Stimulated activated naive B cell treated with anti-CD40 and anti-IgM and Interleukin-4, amounts not matched to agents 10 μg/mL and 1 μg/mL and 100 μg/mL, for 72 hours (primary cell): ENCODE measurements at regions not wholly inside any gene's neighbourhood (a gene's known extent, or its start where the extent isn't known, plus 50 kb on each side); places are given as distances from the start of the nearest gene placed in this dataset.
A peak's percentile ranks its signal among the peaks of the same experiment; 100 is the strongest.

Experiments used
- ATAC-seq, 2 donors: fragments of 150-1000 bp; cut with Tn5 transposase; replicated peaks; 2 replicates each; pipeline ENCODE4 v1.10.0; 2021; ENCODE audit warnings: moderate library complexity in 1 of 2
- DNase-seq: peaks from one replicate; pipeline ENCODE4 v3.0.0; 2021
- H3K27ac Mint-ChIP-seq: one replicate; pipeline ENCODE4 v1.8.0; 2022; ENCODE audit warnings: mild to moderate bottlenecking, mixed read lengths
- H3K27me3 Mint-ChIP-seq, 2 donors: one replicate each; pipeline ENCODE4 v1.8.0; 2022; ENCODE audit warnings: mixed read lengths in 2 of 2
- H3K36me3 Mint-ChIP-seq, 2 donors: one replicate each; pipeline ENCODE4 v1.8.0; 2022; ENCODE audit warnings: mixed read lengths in 2 of 2, mild to moderate bottlenecking in 1 of 2
- H3K4me1 Mint-ChIP-seq, 2 donors: one replicate each; pipeline ENCODE4 v1.8.0; 2022; ENCODE audit warnings: mixed read lengths in 2 of 2, mild to moderate bottlenecking in 1 of 2
- H3K4me3 Mint-ChIP-seq, 2 donors: one replicate each; pipeline ENCODE4 v1.8.0; 2022; ENCODE audit warnings: mild to moderate bottlenecking in 2 of 2, mixed read lengths in 2 of 2, moderate library complexity in 1 of 2
- H3K9me3 Mint-ChIP-seq, 2 donors: one replicate each; pipeline ENCODE4 v1.8.0; 2022; ENCODE audit warnings: mixed read lengths in 2 of 2, mild to moderate bottlenecking in 1 of 2

DNA sequence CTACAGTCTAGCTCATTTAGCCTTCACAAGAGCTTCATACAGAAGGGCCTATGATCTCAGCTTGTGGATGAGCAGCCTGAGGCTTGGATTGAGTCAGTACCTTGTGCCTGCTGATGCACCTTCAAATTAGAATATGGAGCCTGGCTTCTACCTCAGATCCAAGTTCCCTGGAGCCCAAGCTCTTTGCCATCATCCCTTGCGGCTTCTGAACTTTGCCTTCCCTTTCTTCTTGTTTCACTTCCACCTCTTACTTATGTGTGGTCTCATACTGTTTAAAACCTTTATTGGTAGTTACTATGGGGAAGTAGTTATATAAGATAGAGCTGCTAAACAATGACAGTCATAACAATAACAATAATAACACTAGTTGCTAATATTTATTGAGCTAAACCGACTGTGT, 84.3 kb upstream of the AFF2 start:
- H3K27me3 Mint-ChIP-seq: no peaks in the 10 kb centered on the region
- H3K27ac Mint-ChIP-seq: no peak overlapping the region
- DNase-seq: peak; percentile 23
- H3K9me3 Mint-ChIP-seq: peaks cover 4 to 9% of the 10 kb centered on the region in 2 donors
- peaks cover 10 to 20% of the 10 kb centered on the region in 2 donors for H3K4me1 Mint-ChIP-seq
- peaks cover 0 to 2% of the 10 kb centered on the region in 2 donors for H3K36me3 Mint-ChIP-seq
- peak; percentile 86 to 87 for ATAC-seq
- no peak overlapping the region for H3K4me3 Mint-ChIP-seq

DNA sequence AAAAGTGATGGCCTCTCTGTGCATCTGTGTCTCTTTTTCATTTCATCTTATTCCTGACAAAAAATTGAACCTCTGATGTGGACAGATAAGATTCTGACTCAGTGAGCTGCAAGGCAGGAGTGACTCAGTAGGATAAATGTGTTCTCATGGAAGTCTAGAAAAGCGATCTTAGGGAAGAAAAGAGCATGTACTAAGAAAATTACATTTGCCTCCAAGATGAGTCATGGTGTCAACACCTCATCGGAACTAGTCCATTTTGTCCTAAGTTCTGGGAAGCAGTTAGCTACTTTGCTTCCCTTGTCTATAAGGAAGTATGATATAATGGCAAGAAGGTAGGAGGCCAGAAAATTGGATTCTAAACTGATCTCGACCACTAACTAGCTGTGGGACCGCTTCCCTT, 83.5 kb upstream of the AFF2 start:
- ATAC-seq: no peak
- H3K4me3 Mint-ChIP-seq: no peak overlapping the region
- no peaks in the 10 kb centered on the region for H3K27me3 Mint-ChIP-seq
- peaks cover 10 to 20% of the 10 kb centered on the region in 2 donors for H3K4me1 Mint-ChIP-seq
- H3K27ac Mint-ChIP-seq: no peak overlapping the region
- H3K36me3 Mint-ChIP-seq: peaks cover 0 to 2% of the 10 kb centered on the region in 2 donors
- peaks cover 4 to 9% of the 10 kb centered on the region in 2 donors for H3K9me3 Mint-ChIP-seq
- DNase-seq: no peak

DNA sequence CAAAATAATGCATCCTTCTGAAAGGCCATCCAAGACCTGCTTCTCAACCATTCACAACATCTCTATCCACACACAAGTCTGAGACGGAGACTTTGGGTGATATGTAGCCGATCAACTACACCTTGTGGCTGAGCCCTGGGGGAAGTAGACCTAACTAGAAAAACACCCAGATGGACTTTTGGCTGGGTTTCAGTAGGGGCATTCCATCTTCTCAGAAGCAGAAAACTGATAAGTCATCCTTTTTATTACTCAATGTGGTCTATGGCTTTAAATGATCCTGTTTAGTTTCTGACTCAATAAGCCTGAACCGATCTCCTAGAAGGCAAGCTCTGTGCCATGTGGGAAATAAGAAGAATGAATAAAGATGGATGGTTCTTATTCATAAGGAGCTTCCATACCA, 82.5 kb upstream of the AFF2 start:
- Mint-ChIP-seq H3K27ac (no peak overlapping the region), H3K9me3 (peaks cover 5 to 9% of the 10 kb centered on the region in 2 donors), H3K27me3 (no peaks in the 10 kb centered on the region), H3K4me1 (peaks cover 10 to 20% of the 10 kb centered on the region in 2 donors), H3K36me3 (peaks cover 0 to 2% of the 10 kb centered on the region in 2 donors), H3K4me3 (no peak overlapping the region)
- peak; percentile 2 for DNase-seq
- ATAC-seq: peak; percentile 68 to 76

DNA sequence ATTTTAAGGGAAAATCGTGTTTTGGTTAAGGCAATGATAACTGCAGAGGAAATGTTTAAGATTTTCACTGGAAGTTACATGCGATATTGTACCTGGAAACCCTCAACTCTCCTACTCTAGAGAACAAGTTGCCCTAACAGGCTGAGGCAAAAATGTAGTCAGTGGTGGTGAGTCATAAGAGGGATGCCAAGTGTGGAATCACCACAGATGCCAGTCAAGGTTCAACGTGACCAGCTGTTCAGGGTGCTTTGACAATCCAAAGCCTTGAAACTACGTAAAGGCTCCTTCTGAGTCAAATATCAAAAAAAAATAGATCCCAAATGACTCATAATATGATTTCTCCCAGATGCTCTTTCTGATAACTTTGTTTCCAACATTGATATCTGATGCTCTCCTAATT, 77.9 kb upstream of the AFF2 start:
- DNase-seq: no peak
- H3K9me3 Mint-ChIP-seq: peaks cover 5 to 9% of the 10 kb centered on the region in 2 donors
- no peaks in the 10 kb centered on the region for H3K27me3 Mint-ChIP-seq
- H3K4me3 Mint-ChIP-seq: no peak overlapping the region
- no peak for ATAC-seq
- no peak overlapping the region for H3K27ac Mint-ChIP-seq
- peaks cover 7 to 9% of the 10 kb centered on the region in 2 donors for H3K4me1 Mint-ChIP-seq
- H3K36me3 Mint-ChIP-seq: peaks cover 0 to 2% of the 10 kb centered on the region in 2 donors

DNA sequence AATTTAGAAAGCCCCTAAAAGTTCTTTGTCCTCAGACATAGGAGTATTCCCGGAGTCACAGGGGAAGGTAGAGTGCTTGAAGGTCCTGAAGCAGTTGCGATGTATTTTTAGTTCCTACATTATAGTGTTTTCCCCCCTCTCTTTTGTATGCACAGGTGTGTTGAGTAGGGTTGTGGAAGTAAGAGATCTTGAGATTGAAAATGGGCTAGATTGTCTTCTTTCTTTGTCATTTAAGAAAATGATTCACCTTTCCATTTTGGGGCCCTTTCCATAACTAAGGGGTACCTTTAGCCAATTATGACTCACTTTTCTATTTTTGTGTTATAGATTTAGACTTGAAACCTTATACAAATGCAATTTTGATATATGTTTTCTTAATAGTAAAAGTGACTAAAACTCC, 75.8 kb upstream of the AFF2 start:
- no peaks in the 10 kb centered on the region for H3K36me3 Mint-ChIP-seq
- no peak for ATAC-seq
- DNase-seq: no peak
- H3K27ac Mint-ChIP-seq: no peak overlapping the region
- no peak overlapping the region for H3K4me3 Mint-ChIP-seq
- H3K27me3 Mint-ChIP-seq: no peaks in the 10 kb centered on the region
- H3K9me3 Mint-ChIP-seq: peaks cover 0 to 1% of the 10 kb centered on the region in 2 donors
- H3K4me1 Mint-ChIP-seq: no peaks in the 10 kb centered on the region

DNA sequence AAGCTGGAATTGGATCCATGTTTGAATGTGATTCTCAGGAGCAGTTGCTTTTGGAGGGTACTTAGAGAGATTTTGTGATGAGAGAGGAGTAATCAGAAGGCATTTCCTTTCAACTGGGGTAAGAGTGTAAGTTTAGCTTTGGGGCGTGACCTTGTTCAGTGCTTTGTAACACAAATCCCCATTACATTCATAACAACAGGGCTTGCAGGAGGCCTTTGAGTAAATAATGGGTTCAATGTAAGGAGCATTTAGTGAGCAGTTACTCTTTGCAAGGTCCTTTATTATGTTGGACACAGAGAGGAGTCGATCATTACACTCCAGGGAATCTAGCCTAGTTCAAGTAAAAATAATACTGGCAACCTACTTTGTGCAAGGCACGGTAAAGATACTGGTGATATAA, 74.0 kb upstream of the AFF2 start:
- no peak overlapping the region for H3K27ac Mint-ChIP-seq
- DNase-seq (no peak), ATAC-seq (no peak)
- no peak overlapping the region for H3K4me3 Mint-ChIP-seq
- no peaks in the 10 kb centered on the region for H3K4me1 Mint-ChIP-seq
- H3K36me3 Mint-ChIP-seq: no peaks in the 10 kb centered on the region
- no peaks in the 10 kb centered on the region for H3K27me3 Mint-ChIP-seq
- H3K9me3 Mint-ChIP-seq: peaks cover 0 to 1% of the 10 kb centered on the region in 2 donors

DNA sequence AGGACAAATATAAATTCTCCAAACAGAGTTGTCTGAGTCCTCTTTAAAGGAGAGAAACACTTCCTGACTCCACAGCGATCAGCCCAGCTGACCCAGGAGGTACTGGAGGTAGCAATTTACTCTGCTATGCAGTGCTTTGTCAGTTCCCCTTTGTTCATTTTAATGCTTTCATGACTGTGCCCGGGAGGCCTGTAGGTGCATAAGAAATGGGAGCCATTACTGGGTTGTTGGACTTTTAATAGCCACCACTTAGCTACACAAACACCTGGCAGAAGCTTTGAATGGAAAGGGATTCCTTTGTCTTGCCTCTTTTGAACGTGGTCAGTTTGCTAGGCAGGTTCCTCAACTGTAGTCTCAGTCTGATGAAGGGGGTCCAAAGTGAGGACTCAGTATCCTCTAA, 59.0 kb upstream of the AFF2 start:
- H3K36me3 Mint-ChIP-seq: no peaks in the 10 kb centered on the region
- H3K4me1 Mint-ChIP-seq: no peaks in the 10 kb centered on the region
- H3K4me3 Mint-ChIP-seq: no peak overlapping the region
- no peak for ATAC-seq
- no peak overlapping the region for H3K27ac Mint-ChIP-seq
- H3K9me3 Mint-ChIP-seq: no peaks in the 10 kb centered on the region
- DNase-seq: no peak
- no peaks in the 10 kb centered on the region for H3K27me3 Mint-ChIP-seq

DNA sequence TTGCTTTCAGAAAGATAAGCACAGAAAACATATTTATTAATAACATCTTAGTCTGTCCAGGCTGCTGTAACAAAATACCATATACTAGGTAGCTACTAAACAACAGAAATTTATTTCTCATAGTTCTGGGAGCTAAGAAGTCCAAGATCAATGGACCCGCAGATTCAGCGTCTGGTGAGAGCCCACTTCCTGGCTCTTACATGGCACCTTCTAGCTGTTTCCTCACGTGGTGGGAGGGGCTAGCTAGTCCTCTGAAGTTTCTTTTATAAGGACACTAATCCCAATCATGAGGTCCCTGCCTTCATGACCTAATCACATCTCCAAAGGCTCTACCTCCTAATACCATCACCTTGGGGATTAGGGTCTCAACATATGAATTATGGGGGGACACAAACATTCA, 57.2 kb upstream of the AFF2 start:
- H3K27ac Mint-ChIP-seq: no peak overlapping the region
- no peaks in the 10 kb centered on the region for H3K4me1 Mint-ChIP-seq
- ATAC-seq (no peak), DNase-seq (no peak)
- no peaks in the 10 kb centered on the region for H3K36me3 Mint-ChIP-seq
- H3K4me3 Mint-ChIP-seq: no peak overlapping the region
- H3K27me3 Mint-ChIP-seq: no peaks in the 10 kb centered on the region
- H3K9me3 Mint-ChIP-seq: no peaks in the 10 kb centered on the region

DNA sequence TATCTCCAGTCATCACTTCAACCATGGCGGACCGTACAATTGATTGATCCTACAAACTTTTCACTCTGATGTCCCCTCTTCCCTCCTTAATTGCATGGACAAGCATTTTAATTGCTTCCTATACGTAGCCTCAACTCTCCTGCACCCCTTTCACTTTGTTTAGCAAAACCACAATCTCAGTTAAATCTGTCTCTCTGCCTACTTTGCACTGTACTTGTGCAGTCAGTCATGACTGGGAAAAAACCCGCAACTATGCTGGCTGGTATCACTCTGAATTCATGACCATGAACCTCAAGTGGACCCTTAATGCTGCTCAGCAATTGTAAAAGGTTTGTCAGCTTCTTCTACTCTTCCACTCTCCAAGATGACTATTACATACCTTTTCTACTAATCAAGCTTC, 51.7 kb upstream of the AFF2 start:
- no peak for DNase-seq
- peak; percentile 88 to 96 for ATAC-seq
- Mint-ChIP-seq H3K4me3 (peak overlapping the region in 1 of 2 donors; percentile 25), H3K27ac (no peak overlapping the region), H3K27me3 (peaks cover 0 to 4% of the 10 kb centered on the region in 2 donors), H3K9me3 (peaks cover 0 to 4% of the 10 kb centered on the region in 2 donors), H3K4me1 (peaks cover 10 to 13% of the 10 kb centered on the region in 2 donors), H3K36me3 (no peaks in the 10 kb centered on the region)
